IMR-90 (cell line): ENCODE measurements at regions not wholly inside any gene's neighbourhood (a gene's known extent, or its start where the extent isn't known, plus 50 kb on each side); places are given as distances from the start of the nearest gene placed in this dataset.

ENCODE experiments used
- ATAC-seq: fragments of 200-7000 bp; cut with Tn5 transposase; 2 replicates; pipeline ENCODE4 v1.9.1; 2020; ENCODE audit warnings: low read depth, mild to moderate bottlenecking, moderate library complexity
- BruUV-seq: library from RNA; stranded (reverse); fragments of 400-500 nt; replicated peaks from 2 replicates; lab custom pipeline; 2021; lab: Mats Ljungman, UMichigan
- CTCF ChIA-PET: fragments of 300-600 bp; formaldehyde crosslinking; extraction: SDS; loops from one replicate; lab custom pipeline; 2021; ENCODE audit warnings: antibody characterized with exemption; lab: Yijun Ruan, JAX
- POLR2A ChIA-PET: fragments of 300-600 bp; sonication (Branson Sonifier 250); formaldehyde crosslinking; loops from one replicate; lab custom pipeline; 2022; ENCODE audit warnings: antibody characterized with exemption; ENCODE audit not compliant: unreplicated experiment; lab: Charles Lee
- DNase-seq: peaks from one replicate; pipeline ENCODE4 v3.0.0; 2013
- H2AFZ ChIP-seq: replicated peaks from 2 replicates; pipeline ENCODE3; 2013; ENCODE audit warnings: low read length, mild to moderate bottlenecking; ENCODE audit not compliant: poor library complexity
- H2AK5ac ChIP-seq: 2 replicates; pipeline ENCODE4 v1.6.1; 2013; ENCODE audit warnings: low read depth, low read length, inconsistent platforms
- H2AK9ac ChIP-seq: replicated peaks from 2 replicates; pipeline ENCODE3; 2013; ENCODE audit warnings: mild to moderate bottlenecking, low read depth, low read length, moderate library complexity; ENCODE audit not compliant: poor library complexity
- H2BK120ac ChIP-seq: 2 replicates; pipeline ENCODE4 v1.6.1; 2013; ENCODE audit warnings: low read depth, low read length, inconsistent platforms
- H2BK15ac ChIP-seq: 3 replicates; pipeline ENCODE4 v1.6.1; 2013; ENCODE audit warnings: low read depth, low read length, inconsistent platforms
- H2BK20ac ChIP-seq: 2 replicates; pipeline ENCODE4 v1.6.1; 2013; ENCODE audit warnings: low read depth, mild to moderate bottlenecking, inconsistent platforms, low read length, moderate library complexity
- H2BK5ac ChIP-seq: 2 replicates; pipeline ENCODE4 v1.6.1; 2013; ENCODE audit warnings: mild to moderate bottlenecking, low read depth, low read length, inconsistent platforms; ENCODE audit not compliant: poor library complexity, severe bottlenecking
- H3K14ac ChIP-seq: replicated peaks from 2 replicates; pipeline ENCODE4 v1.6.1; 2013; ENCODE audit warnings: low read depth, low read length, inconsistent platforms
- H3K18ac ChIP-seq: 2 replicates; pipeline ENCODE4 v1.6.1; 2013; ENCODE audit warnings: low read depth, low read length, control low read depth
- H3K23ac ChIP-seq: 2 replicates; pipeline ENCODE4 v1.6.1; 2013; ENCODE audit warnings: low read depth, low read length, inconsistent platforms
- H3K27ac ChIP-seq: 2 replicates; pipeline ENCODE4 v1.5.1; 2013; ENCODE audit warnings: mild to moderate bottlenecking, control low read depth, low read length; ENCODE audit not compliant: insufficient read depth
- H3K27me3 ChIP-seq: 2 replicates; pipeline ENCODE4 v1.6.1; 2013; ENCODE audit warnings: low read length; ENCODE audit not compliant: control insufficient read depth, insufficient read depth
- H3K36me3 ChIP-seq: 2 replicates; pipeline ENCODE4 v1.6.1; 2013; ENCODE audit warnings: low read length, mixed read lengths; ENCODE audit not compliant: control insufficient read depth, insufficient read depth
- H3K4ac ChIP-seq: 2 replicates; pipeline ENCODE4 v1.6.1; 2013; ENCODE audit warnings: low read depth, low read length, inconsistent platforms
- H3K4me1 ChIP-seq: 2 replicates; pipeline ENCODE4 v1.6.1; 2013; ENCODE audit warnings: low read length, mixed read lengths; ENCODE audit not compliant: control insufficient read depth, insufficient read depth
- H3K4me2 ChIP-seq: 2 replicates; pipeline ENCODE4 v1.6.1; 2013; ENCODE audit warnings: low read depth, mild to moderate bottlenecking, control low read depth, low read length, moderate library complexity
- H3K4me3 ChIP-seq: 2 replicates; pipeline ENCODE4 v1.5.1; 2013; ENCODE audit warnings: low read depth, mild to moderate bottlenecking, control low read depth, low read length, moderate library complexity; ENCODE audit not compliant: insufficient read depth
- H3K56ac ChIP-seq: 2 replicates; pipeline ENCODE4 v1.6.1; 2013; ENCODE audit warnings: low read length, inconsistent platforms; ENCODE audit not compliant: insufficient read depth; ENCODE audit errors: extremely low read depth
- H3K79me1 ChIP-seq, 2 experiments: 2 replicates each; pipeline ENCODE4 v1.6.1; 2013; ENCODE audit warnings: low read length in 2 of 2, inconsistent platforms in 1 of 2, low read depth in 1 of 2
- H3K9ac ChIP-seq: 2 replicates; pipeline ENCODE4 v1.6.1; 2013; ENCODE audit warnings: low read depth, low read length, control low read depth
- H3K9me1 ChIP-seq: 2 replicates; pipeline ENCODE4 v1.6.1; 2013; ENCODE audit warnings: low read length, inconsistent platforms; ENCODE audit not compliant: insufficient read depth
- H3K9me3 ChIP-seq: 2 replicates; pipeline ENCODE4 v1.6.1; 2013; ENCODE audit warnings: low read length; ENCODE audit not compliant: control insufficient read depth, insufficient read depth
- H4K20me1 ChIP-seq: 2 replicates; pipeline ENCODE4 v1.6.1; 2013; ENCODE audit warnings: low read length, inconsistent platforms; ENCODE audit not compliant: insufficient read depth
- H4K5ac ChIP-seq: 2 replicates; pipeline ENCODE4 v1.6.1; 2013; ENCODE audit warnings: mild to moderate bottlenecking, low read depth, low read length, control low read depth
- H4K8ac ChIP-seq, 2 experiments: 2 replicates each; pipeline ENCODE4 v1.6.1; 2013; ENCODE audit warnings: low read depth in 2 of 2, low read length in 2 of 2, control low read depth in 1 of 2, inconsistent platforms in 1 of 2
- H4K91ac ChIP-seq: 2 replicates; pipeline ENCODE4 v1.6.1; 2013; ENCODE audit warnings: low read depth, low read length, inconsistent platforms; ENCODE audit not compliant: insufficient read depth
- BHLHE40 ChIP-seq: fragments of 150-350 bp; IDR thresholded peaks from 2 replicates; pipeline ENCODE4 v1.6.1; 2016; ENCODE audit warnings: mild to moderate bottlenecking, low read depth, low read length
- CEBPB ChIP-seq: IDR thresholded peaks from 2 replicates; pipeline ENCODE4 v1.6.1; 2012; ENCODE audit warnings: low read depth, low read length, improper control_type of control experiment
- CHD1 ChIP-seq: IDR thresholded peaks from 2 replicates; pipeline ENCODE4 v1.6.1; 2012; ENCODE audit warnings: low read depth, low read length, improper control_type of control experiment
- FOS ChIP-seq: fragments of 150-350 bp; IDR thresholded peaks from 2 replicates; pipeline ENCODE4 v1.6.1; 2016; ENCODE audit warnings: low read depth, low read length
- MAFK ChIP-seq: IDR thresholded peaks from 2 replicates; pipeline ENCODE4 v1.6.1; 2012; ENCODE audit warnings: low read depth, low read length, improper control_type of control experiment
- MXI1 ChIP-seq: IDR thresholded peaks from 2 replicates; pipeline ENCODE4 v1.6.1; 2012; ENCODE audit warnings: low read depth, mild to moderate bottlenecking, low read length, moderate library complexity, borderline replicate concordance
- NFE2L2 ChIP-seq: fragments of 150-350 bp; IDR thresholded peaks from 2 replicates; pipeline ENCODE4 v1.6.1; 2016; ENCODE audit warnings: low read depth, mild to moderate bottlenecking, low read length
- POLR2A ChIP-seq: IDR thresholded peaks from 2 replicates; pipeline ENCODE4 v1.6.1; 2012; ENCODE audit warnings: mild to moderate bottlenecking, low read depth, low read length
- RAD21 ChIP-seq: IDR thresholded peaks from 2 replicates; pipeline ENCODE4 v1.6.1; 2012; ENCODE audit warnings: low read length, improper control_type of control experiment
- RCOR1 ChIP-seq: IDR thresholded peaks from 2 replicates; pipeline ENCODE4 v1.6.1; 2012; ENCODE audit warnings: mild to moderate bottlenecking, low read length, improper control_type of control experiment; ENCODE audit not compliant: insufficient replicate concordance
- RFX5 ChIP-seq: IDR thresholded peaks from 2 replicates; pipeline ENCODE4 v1.8.0; 2012; ENCODE audit warnings: low read depth, mild to moderate bottlenecking, low read length, moderate library complexity
- SMC3 ChIP-seq: fragments of 150-350 bp; IDR thresholded peaks from 2 replicates; pipeline ENCODE4 v1.6.1; 2016; ENCODE audit warnings: low read depth, mild to moderate bottlenecking, antibody characterized with exemption, low read length, moderate library complexity
- WGBS, 2 experiments: methylation state at CpG; one replicate each; pipeline versions ENCODE4 v1.1.5 to v1.1.7; 2013; ENCODE audit warnings: missing lambda C conversion rate in 2 of 2; ENCODE audit not compliant: insufficient read length in 1 of 2; ENCODE audit errors: extremely low coverage in 2 of 2; 5-methylcytosine and 5-hydroxymethylcytosine counted together
- dilution Hi-C: fragments of 300-500 bp; cut with HindIII; formaldehyde crosslinking; loops from one replicate; pipeline ENCODE4 v1.14.3; 2018; ENCODE audit warnings: low sequenced_read_pairs; ENCODE audit not compliant: unreplicated experiment
- in situ Hi-C: fragments of 300-500 bp; cut with MboI; formaldehyde crosslinking; loops from 3 replicates; pipeline ENCODE4 v1.14.3; 2019; ENCODE audit warnings: low sequenced_read_pairs, inconsistent platforms, mixed read lengths
- intact Hi-C: fragments of 100-400 bp; cut with micrococcal nuclease; formaldehyde crosslinking; loops from 2 replicates; pipeline ENCODE4 v1.10.0; 2022
- TF ChIP-seq, protein P1 (sequence below): conservative IDR thresholded peaks from 2 replicates; pipeline ENCODE4 v1.5.1; 2012; ENCODE audit warnings: mild to moderate bottlenecking, low read depth, low read length, improper control_type of control experiment
- TF ChIP-seq, protein P2 (sequence below): fragments of 150-350 bp; IDR thresholded peaks from 2 replicates; pipeline ENCODE4 v1.6.1; 2016; ENCODE audit warnings: low read depth, mild to moderate bottlenecking, low read length, moderate library complexity, borderline replicate concordance
- TF ChIP-seq, protein P3 (sequence below): fragments of 150-350 bp; IDR thresholded peaks from 2 replicates; pipeline ENCODE4 v1.6.1; 2017; ENCODE audit warnings: mild to moderate bottlenecking, antibody characterized with exemption, low read length, low read depth

DNA sequence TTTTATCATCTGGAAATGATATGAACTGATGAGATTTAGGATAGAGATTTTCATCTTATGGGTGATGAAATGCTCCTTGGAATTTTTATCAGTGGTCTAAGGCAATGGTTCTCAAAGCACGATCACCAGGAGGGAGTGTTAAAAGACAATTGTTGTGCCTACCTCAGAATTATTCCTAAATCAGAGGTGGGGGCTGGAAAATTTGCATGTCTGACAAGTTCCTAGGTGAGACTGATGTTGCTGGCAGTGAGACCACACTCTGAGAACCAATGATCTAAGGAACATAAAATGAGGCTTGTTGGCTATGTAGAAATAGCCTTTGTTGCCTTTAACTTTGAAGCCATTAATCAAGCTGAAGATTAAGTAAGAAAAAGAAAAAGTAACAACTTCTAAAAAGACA is 416.6 kb upstream of the AZI2 start:
- Histone ChIP-seq H3K4ac (no peak overlapping the region), H2AK9ac (no peak overlapping the region), H4K5ac (no peak overlapping the region), H2AK5ac (no peak overlapping the region), H4K8ac (no peak overlapping the region), H3K27me3 (no peaks in the 10 kb centered on the region), H3K56ac (no peak overlapping the region), H3K4me2 (no peak overlapping the region), H3K9me1 (no peaks in the 10 kb centered on the region), H2AFZ (no peak overlapping the region), H2BK120ac (no peak overlapping the region), H3K79me1 (no peaks in the 10 kb centered on the region), H3K4me3 (no peak overlapping the region), H3K4me1 (no peaks in the 10 kb centered on the region), H2BK20ac (no peak overlapping the region), H3K9ac (no peak overlapping the region), H3K14ac (no peak overlapping the region), H3K18ac (no peak overlapping the region), H2BK5ac (no peak overlapping the region), H4K91ac (no peak overlapping the region), H2BK15ac (no peak overlapping the region), H3K27ac (no peak overlapping the region), H3K9me3 (no peaks in the 10 kb centered on the region), H3K36me3 (no peaks in the 10 kb centered on the region), H3K23ac (no peak overlapping the region), H4K20me1 (no peaks in the 10 kb centered on the region)
- TF ChIP-seq CHD1: no peak
- TF ChIP-seq MXI1: no peak
- TF ChIP-seq, protein P1, sequence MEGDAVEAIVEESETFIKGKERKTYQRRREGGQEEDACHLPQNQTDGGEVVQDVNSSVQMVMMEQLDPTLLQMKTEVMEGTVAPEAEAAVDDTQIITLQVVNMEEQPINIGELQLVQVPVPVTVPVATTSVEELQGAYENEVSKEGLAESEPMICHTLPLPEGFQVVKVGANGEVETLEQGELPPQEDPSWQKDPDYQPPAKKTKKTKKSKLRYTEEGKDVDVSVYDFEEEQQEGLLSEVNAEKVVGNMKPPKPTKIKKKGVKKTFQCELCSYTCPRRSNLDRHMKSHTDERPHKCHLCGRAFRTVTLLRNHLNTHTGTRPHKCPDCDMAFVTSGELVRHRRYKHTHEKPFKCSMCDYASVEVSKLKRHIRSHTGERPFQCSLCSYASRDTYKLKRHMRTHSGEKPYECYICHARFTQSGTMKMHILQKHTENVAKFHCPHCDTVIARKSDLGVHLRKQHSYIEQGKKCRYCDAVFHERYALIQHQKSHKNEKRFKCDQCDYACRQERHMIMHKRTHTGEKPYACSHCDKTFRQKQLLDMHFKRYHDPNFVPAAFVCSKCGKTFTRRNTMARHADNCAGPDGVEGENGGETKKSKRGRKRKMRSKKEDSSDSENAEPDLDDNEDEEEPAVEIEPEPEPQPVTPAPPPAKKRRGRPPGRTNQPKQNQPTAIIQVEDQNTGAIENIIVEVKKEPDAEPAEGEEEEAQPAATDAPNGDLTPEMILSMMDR: no peak
- TF ChIP-seq MAFK: no peak
- TF ChIP-seq, protein P2, sequence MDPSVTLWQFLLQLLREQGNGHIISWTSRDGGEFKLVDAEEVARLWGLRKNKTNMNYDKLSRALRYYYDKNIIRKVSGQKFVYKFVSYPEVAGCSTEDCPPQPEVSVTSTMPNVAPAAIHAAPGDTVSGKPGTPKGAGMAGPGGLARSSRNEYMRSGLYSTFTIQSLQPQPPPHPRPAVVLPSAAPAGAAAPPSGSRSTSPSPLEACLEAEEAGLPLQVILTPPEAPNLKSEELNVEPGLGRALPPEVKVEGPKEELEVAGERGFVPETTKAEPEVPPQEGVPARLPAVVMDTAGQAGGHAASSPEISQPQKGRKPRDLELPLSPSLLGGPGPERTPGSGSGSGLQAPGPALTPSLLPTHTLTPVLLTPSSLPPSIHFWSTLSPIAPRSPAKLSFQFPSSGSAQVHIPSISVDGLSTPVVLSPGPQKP: no peak
- TF ChIP-seq FOS: no peak
- TF ChIP-seq, protein P3, sequence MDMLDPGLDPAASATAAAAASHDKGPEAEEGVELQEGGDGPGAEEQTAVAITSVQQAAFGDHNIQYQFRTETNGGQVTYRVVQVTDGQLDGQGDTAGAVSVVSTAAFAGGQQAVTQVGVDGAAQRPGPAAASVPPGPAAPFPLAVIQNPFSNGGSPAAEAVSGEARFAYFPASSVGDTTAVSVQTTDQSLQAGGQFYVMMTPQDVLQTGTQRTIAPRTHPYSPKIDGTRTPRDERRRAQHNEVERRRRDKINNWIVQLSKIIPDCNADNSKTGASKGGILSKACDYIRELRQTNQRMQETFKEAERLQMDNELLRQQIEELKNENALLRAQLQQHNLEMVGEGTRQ: no peak
- TF ChIP-seq CEBPB: no peak
- no peak for TF ChIP-seq RCOR1
- TF ChIP-seq NFE2L2: no peak
- no peak for TF ChIP-seq POLR2A
- TF ChIP-seq BHLHE40: no peak
- TF ChIP-seq SMC3: no peak
- no peak for TF ChIP-seq RAD21
- no peak for TF ChIP-seq RFX5
- in situ Hi-C loops (no loop called here), intact Hi-C loops (no loop called here), dilution Hi-C loops (no loop called here)
- ChIA-PET POLR2A (no interaction called here), CTCF (no interaction called here)
- no peak for DNase-seq
- WGBS, 2 experiments: no CpG with 5 or more reads among the region's 1 CpG
- BruUV-seq: no TSS peak
- no peak for ATAC-seq
